Dendritic cell treated with granulocyte-macrophage colony-stimulating factor and Interleukin-4, amounts not matched to agents 40 ng/mL and 50 ng/mL, for 4 days (primary cell): ENCODE measurements at regions not wholly inside any gene's neighbourhood (a gene's known extent, or its start where the extent isn't known, plus 50 kb on each side); places are given as distances from the start of the nearest gene placed in this dataset.

ENCODE experiments used
- H3K27ac Mint-ChIP-seq: one replicate; pipeline ENCODE4 v1.8.0; 2022; ENCODE audit warnings: mild to moderate bottlenecking, mixed read lengths
- H3K27me3 Mint-ChIP-seq: one replicate; pipeline ENCODE4 v1.8.0; 2022; ENCODE audit warnings: mild to moderate bottlenecking, mixed read lengths
- H3K36me3 Mint-ChIP-seq: one replicate; pipeline ENCODE4 v1.8.0; 2022; ENCODE audit warnings: low read depth, mixed read lengths
- H3K4me1 Mint-ChIP-seq: one replicate; pipeline ENCODE4 v1.8.0; 2022; ENCODE audit warnings: low read depth, mixed read lengths
- H3K4me3 Mint-ChIP-seq: one replicate; pipeline ENCODE4 v1.8.0; 2022; ENCODE audit warnings: mild to moderate bottlenecking, moderate library complexity, mixed read lengths
- H3K9me3 Mint-ChIP-seq: one replicate; pipeline ENCODE4 v1.8.0; 2022; ENCODE audit warnings: mixed read lengths
- intact Hi-C: fragments of 100-400 bp; cut with micrococcal nuclease; formaldehyde crosslinking; loops from one replicate; pipeline ENCODE4 v1.15.0; 2022

GRCh38 chr7:57363321-57363720 is 86.7 kb upstream of the ZNF716 start:
- Mint-ChIP-seq H3K4me3 (no peak overlapping the region), H3K27me3 (no peaks in the 10 kb centered on the region), H3K36me3 (no peaks in the 10 kb centered on the region), H3K9me3 (peaks cover 92% of the 10 kb centered on the region), H3K27ac (no peak overlapping the region), H3K4me1 (no peaks in the 10 kb centered on the region)
- intact Hi-C loops: no loop called here

GRCh38 chr7:57364933-57365710 is 84.9 kb upstream of the ZNF716 start:
- Mint-ChIP-seq H3K36me3 (no peaks in the 10 kb centered on the region), H3K27ac (no peak overlapping the region), H3K4me1 (no peaks in the 10 kb centered on the region), H3K4me3 (no peak overlapping the region), H3K27me3 (no peaks in the 10 kb centered on the region), H3K9me3 (peaks cover 92% of the 10 kb centered on the region)
- intact Hi-C loops: no loop called here

- peaks cover 81% of the 10 kb centered on the region for H3K9me3 Mint-ChIP-seq
- H3K4me3 Mint-ChIP-seq: no peak overlapping the region
- intact Hi-C loops: no loop called here
- H3K4me1 Mint-ChIP-seq: no peaks in the 10 kb centered on the region
- no peaks in the 10 kb centered on the region for H3K27me3 Mint-ChIP-seq
- no peaks in the 10 kb centered on the region for H3K36me3 Mint-ChIP-seq
- H3K27ac Mint-ChIP-seq: no peak overlapping the region
Observed at GRCh38 chr7:57367171-57367570, 82.8 kb upstream of the ZNF716 start.

GRCh38 chr7:57370066-57370738 is 79.8 kb upstream of the ZNF716 start:
- H3K27ac Mint-ChIP-seq: no peak overlapping the region
- H3K9me3 Mint-ChIP-seq: peaks cover 83% of the 10 kb centered on the region
- H3K4me3 Mint-ChIP-seq: no peak overlapping the region
- H3K27me3 Mint-ChIP-seq: no peaks in the 10 kb centered on the region
- H3K36me3 Mint-ChIP-seq: no peaks in the 10 kb centered on the region
- no peaks in the 10 kb centered on the region for H3K4me1 Mint-ChIP-seq
- intact Hi-C loops: no loop called here

- no peaks in the 10 kb centered on the region for H3K36me3 Mint-ChIP-seq
- H3K9me3 Mint-ChIP-seq: peaks cover 80% of the 10 kb centered on the region
- H3K4me3 Mint-ChIP-seq: no peak overlapping the region
- H3K27me3 Mint-ChIP-seq: no peaks in the 10 kb centered on the region
- intact Hi-C loops: no loop called here
- no peaks in the 10 kb centered on the region for H3K4me1 Mint-ChIP-seq
- H3K27ac Mint-ChIP-seq: no peak overlapping the region
Observed at GRCh38 chr7:57370739-57371098, 79.3 kb upstream of the ZNF716 start.

GRCh38 chr7:57375783-57376182 is 74.2 kb upstream of the ZNF716 start:
- Mint-ChIP-seq H3K4me3 (no peak overlapping the region), H3K36me3 (no peaks in the 10 kb centered on the region), H3K27me3 (no peaks in the 10 kb centered on the region), H3K9me3 (peaks cover 67% of the 10 kb centered on the region), H3K27ac (no peak overlapping the region), H3K4me1 (no peaks in the 10 kb centered on the region)
- intact Hi-C loops: no loop called here

- intact Hi-C loops: no loop called here
- Mint-ChIP-seq H3K27ac (no peak overlapping the region), H3K9me3 (peaks cover 79% of the 10 kb centered on the region), H3K27me3 (no peaks in the 10 kb centered on the region), H3K4me3 (no peak overlapping the region), H3K36me3 (no peaks in the 10 kb centered on the region), H3K4me1 (no peaks in the 10 kb centered on the region)
Observed at GRCh38 chr7:57381581-57381980, 68.4 kb upstream of the ZNF716 start.

- intact Hi-C loops: no loop called here
- no peaks in the 10 kb centered on the region for H3K4me1 Mint-ChIP-seq
Observed at GRCh38 chr7:57384380-57384779, 65.6 kb upstream of the ZNF716 start.

GRCh38 chr7:57385668-57386067 is 64.3 kb upstream of the ZNF716 start:
- H3K4me1 Mint-ChIP-seq: no peaks in the 10 kb centered on the region
- H3K9me3 Mint-ChIP-seq: peaks cover 86% of the 10 kb centered on the region
- no peak overlapping the region for H3K27ac Mint-ChIP-seq
- intact Hi-C loops: no loop called here
- H3K27me3 Mint-ChIP-seq: no peaks in the 10 kb centered on the region
- H3K4me3 Mint-ChIP-seq: no peak overlapping the region
- H3K36me3 Mint-ChIP-seq: no peaks in the 10 kb centered on the region

More at GRCh38 chr7:57384380-57384779, 65.6 kb upstream of the ZNF716 start:
- H3K4me3 Mint-ChIP-seq: no peak overlapping the region
- H3K27ac Mint-ChIP-seq: no peak overlapping the region
- H3K36me3 Mint-ChIP-seq: no peaks in the 10 kb centered on the region
- peaks cover 82% of the 10 kb centered on the region for H3K9me3 Mint-ChIP-seq
- H3K27me3 Mint-ChIP-seq: no peaks in the 10 kb centered on the region

- H3K27me3 Mint-ChIP-seq: no peaks in the 10 kb centered on the region
- peaks cover 70% of the 10 kb centered on the region for H3K9me3 Mint-ChIP-seq
Observed at GRCh38 chr7:57388761-57389160, 61.2 kb upstream of the ZNF716 start.

GRCh38 chr7:57398548-57398947 is 51.4 kb upstream of the ZNF716 start:
- no peak overlapping the region for H3K4me3 Mint-ChIP-seq
- H3K27ac Mint-ChIP-seq: no peak overlapping the region
- H3K36me3 Mint-ChIP-seq: no peaks in the 10 kb centered on the region
- H3K27me3 Mint-ChIP-seq: no peaks in the 10 kb centered on the region
- no peaks in the 10 kb centered on the region for H3K4me1 Mint-ChIP-seq
- peaks cover 93% of the 10 kb centered on the region for H3K9me3 Mint-ChIP-seq
- intact Hi-C loops: no loop called here

More at GRCh38 chr7:57388761-57389160, 61.2 kb upstream of the ZNF716 start:
- intact Hi-C loops: no loop called here
- Mint-ChIP-seq H3K4me3 (no peak overlapping the region), H3K36me3 (no peaks in the 10 kb centered on the region), H3K4me1 (no peaks in the 10 kb centered on the region), H3K27ac (no peak overlapping the region)

GRCh38 chr7:57399251-57399940 is 50.6 kb upstream of the ZNF716 start:
- no peaks in the 10 kb centered on the region for H3K4me1 Mint-ChIP-seq
- intact Hi-C loops: no loop called here
- no peaks in the 10 kb centered on the region for H3K27me3 Mint-ChIP-seq
- H3K27ac Mint-ChIP-seq: no peak overlapping the region
- peaks cover 93% of the 10 kb centered on the region for H3K9me3 Mint-ChIP-seq
- H3K36me3 Mint-ChIP-seq: no peaks in the 10 kb centered on the region
- H3K4me3 Mint-ChIP-seq: no peak overlapping the region

GRCh38 chr7:57399972-57400371 is 50.0 kb upstream of the ZNF716 start:
- intact Hi-C loops: no loop called here
- H3K9me3 Mint-ChIP-seq: peaks cover 93% of the 10 kb centered on the region
- no peak overlapping the region for H3K4me3 Mint-ChIP-seq
- no peaks in the 10 kb centered on the region for H3K36me3 Mint-ChIP-seq
- H3K27ac Mint-ChIP-seq: no peak overlapping the region
- no peaks in the 10 kb centered on the region for H3K27me3 Mint-ChIP-seq
- H3K4me1 Mint-ChIP-seq: no peaks in the 10 kb centered on the region
